AML-193 (cell line): ENCODE measurements at regions not wholly inside any gene's neighbourhood (a gene's known extent, or its start where the extent isn't known, plus 50 kb on each side); places are given as distances from the start of the nearest gene placed in this dataset.

Source experiments
- DNase-seq, 2 experiments: peaks; one replicate each; lab custom pipeline; 2025; lab: John Stamatoyannopoulos, UW

GRCh38 chr1:199282751-199283305, 644.0 kb downstream of the PTPRC start:
- peak in 1 of 2 experiments; percentile 15 for DNase-seq

- no peak for DNase-seq
Measured at GRCh38 chr1:199283794-199284193, 645.0 kb downstream of the PTPRC start.

- no peak for DNase-seq
Measured at GRCh38 chr1:199287206-199287605, 648.4 kb downstream of the PTPRC start.

- no peak for DNase-seq
Measured at GRCh38 chr1:199287647-199288046, 648.8 kb downstream of the PTPRC start.

GRCh38 chr1:199290186-199290585, 651.3 kb downstream of the PTPRC start:
- DNase-seq = no peak

- no peak for DNase-seq
Measured at GRCh38 chr1:199291022-199291740, 652.3 kb downstream of the PTPRC start.

GRCh38 chr1:199292896-199293295, 654.1 kb downstream of the PTPRC start:
- DNase-seq = no peak

GRCh38 chr1:199295107-199295506, 656.3 kb downstream of the PTPRC start:
- DNase-seq = no peak

GRCh38 chr1:199297174-199297573, 658.3 kb downstream of the PTPRC start:
- DNase-seq = no peak

- DNase-seq = no peak
Measured at GRCh38 chr1:199297887-199298286, 659.0 kb downstream of the PTPRC start.

GRCh38 chr1:199298825-199299224, 660.0 kb downstream of the PTPRC start:
- DNase-seq = no peak

GRCh38 chr1:199301472-199302217, 662.8 kb downstream of the PTPRC start:
- DNase-seq = no peak

- no peak for DNase-seq
Measured at GRCh38 chr1:199302554-199302953, 663.7 kb downstream of the PTPRC start.

GRCh38 chr1:199303035-199303434, 664.2 kb downstream of the PTPRC start:
- DNase-seq = no peak

- DNase-seq = no peak
Measured at GRCh38 chr1:199305053-199305452, 666.2 kb downstream of the PTPRC start.

GRCh38 chr1:199307496-199308264, 668.8 kb downstream of the PTPRC start:
- no peak for DNase-seq

- DNase-seq = no peak
Measured at GRCh38 chr1:199308349-199308846, 669.6 kb downstream of the PTPRC start.

GRCh38 chr1:199310708-199311107, 671.9 kb downstream of the PTPRC start:
- no peak for DNase-seq

- no peak for DNase-seq
Measured at GRCh38 chr1:199311478-199312262, 672.8 kb downstream of the PTPRC start.

- DNase-seq = no peak
Measured at GRCh38 chr1:199312626-199313025, 673.8 kb downstream of the PTPRC start.

GRCh38 chr1:199313444-199313843, 674.6 kb downstream of the PTPRC start:
- no peak for DNase-seq
